ENCODE measurements at regions not wholly inside any gene's neighbourhood (a gene's known extent, or its start where the extent isn't known, plus 50 kb on each side); places are given as distances from the start of the nearest gene placed in this dataset.

- Mint-ChIP-seq H3K27ac (no peak overlapping the region), H3K27me3 (ENCODE audit: low read depth) (no peaks in the 10 kb centered on the region; the same call in none of the 2 replicates), H3K4me1 (peaks cover 25% of the 10 kb centered on the region), H3K9me3 (no peaks in the 10 kb centered on the region), H3K36me3 (no peaks in the 10 kb centered on the region), H3K4me3 (no peak overlapping the region)
- CTCF ChIA-PET, result interaction anchor here (0.8 kb wide), 1 partner anchor 84 kb away, joined by 3 read pairs; no protein-coding TSS in a partner anchor
- TF ChIP-seq ATF2 (CRISPR knock-in tag; IDR thresholded peaks at IDR 0.05; ENCODE audit: borderline replicate concordance, low read depth), result no peak
- no peak for TF ChIP-seq SP1 (CRISPR knock-in tag; conservative IDR thresholded peaks at IDR 0.05)
- no peak for TF ChIP-seq ELF4 (CRISPR knock-in tag; IDR thresholded peaks at IDR 0.05; ENCODE audit: low read depth)
- no peak for TF ChIP-seq ZNF671 (CRISPR knock-in tag; IDR thresholded peaks at IDR 0.05)
- TF ChIP-seq CTCF (IDR thresholded peaks at IDR 0.05), result no peak
- no peak for TF ChIP-seq ZNF219 (CRISPR knock-in tag; IDR thresholded peaks at IDR 0.05; ENCODE audit: borderline replicate concordance)
- no peak for TF ChIP-seq NFYB (CRISPR knock-in tag; conservative IDR thresholded peaks at IDR 0.05; ENCODE audit: low read depth)
- TF ChIP-seq ZBTB21 (CRISPR knock-in tag; IDR thresholded peaks at IDR 0.05; ENCODE audit: borderline replicate concordance), result no peak
- no peak for TF ChIP-seq TEAD4 (CRISPR knock-in tag; IDR thresholded peaks at IDR 0.05)
- no peak for TF ChIP-seq TCF7 (CRISPR knock-in tag; IDR thresholded peaks at IDR 0.05; ENCODE audit: low read depth)
- no peak for TF ChIP-seq ZNF416 (CRISPR knock-in tag; IDR thresholded peaks at IDR 0.05)
- TF ChIP-seq ZSCAN18 (CRISPR knock-in tag; IDR thresholded peaks at IDR 0.05), result no peak
- TF ChIP-seq ZNF121 (CRISPR knock-in tag; IDR thresholded peaks at IDR 0.05), result no peak
- TF ChIP-seq NFE2L1 (CRISPR knock-in tag; IDR thresholded peaks at IDR 0.05), result no peak
- TF ChIP-seq MXD4 (CRISPR knock-in tag; IDR thresholded peaks at IDR 0.05; ENCODE audit: borderline replicate concordance), result no peak
- no peak for TF ChIP-seq MAX (CRISPR knock-in tag; IDR thresholded peaks at IDR 0.05)
- no peak for TF ChIP-seq USF2 (CRISPR knock-in tag; IDR thresholded peaks at IDR 0.05)
- no peak for TF ChIP-seq PRRX2 (CRISPR knock-in tag; IDR thresholded peaks at IDR 0.05)
- TF ChIP-seq CREM (CRISPR knock-in tag; IDR thresholded peaks at IDR 0.05), result no peak
- POLR2A ChIA-PET, result no interaction called here
- DNase-seq (ENCODE audit: low spot score) (no peak), ATAC-seq (no peak)
These were observed 219.7 kb upstream of the SDK2 start for GRCh38 chr17:73863761-73864535.

- ATAC-seq (no peak), DNase-seq (ENCODE audit: low spot score) (no peak)
- Mint-ChIP-seq H3K27me3 (ENCODE audit: low read depth) (no peaks in the 10 kb centered on the region; the same call in 1 of the 2 replicates), H3K9me3 (no peaks in the 10 kb centered on the region), H3K4me1 (peaks cover 15% of the 10 kb centered on the region), H3K36me3 (no peaks in the 10 kb centered on the region), H3K27ac (no peak overlapping the region), H3K4me3 (no peak overlapping the region)
- POLR2A ChIA-PET, result no interaction called here
- CTCF ChIA-PET, result no interaction called here
- no peak for TF ChIP-seq MLX (CRISPR knock-in tag; IDR thresholded peaks at IDR 0.05)
- no peak for TF ChIP-seq ZNF425 (CRISPR knock-in tag; conservative IDR thresholded peaks at IDR 0.05)
- no peak for TF ChIP-seq ATF3 (CRISPR knock-in tag; conservative IDR thresholded peaks at IDR 0.05)
- no peak for TF ChIP-seq IRF2 (CRISPR knock-in tag; IDR thresholded peaks at IDR 0.05; ENCODE audit: borderline replicate concordance, low read depth)
- TF ChIP-seq FOXJ3 (CRISPR knock-in tag; IDR thresholded peaks at IDR 0.05; ENCODE audit: borderline replicate concordance), result no peak
- no peak for TF ChIP-seq ZNF138 (CRISPR knock-in tag; conservative IDR thresholded peaks at IDR 0.05)
- TF ChIP-seq FOXK1 (CRISPR knock-in tag; IDR thresholded peaks at IDR 0.05), result no peak
- TF ChIP-seq FOXP1 (CRISPR knock-in tag; IDR thresholded peaks at IDR 0.05; ENCODE audit: borderline replicate concordance), result no peak
- TF ChIP-seq ATF1 (CRISPR knock-in tag; IDR thresholded peaks at IDR 0.05), result no peak
- no peak for TF ChIP-seq CREM (CRISPR knock-in tag; IDR thresholded peaks at IDR 0.05)
These were observed 221.6 kb upstream of the SDK2 start for GRCh38 chr17:73865831-73866230.
